ENCODE measurements at regions not wholly inside any gene's neighbourhood (a gene's known extent, or its start where the extent isn't known, plus 50 kb on each side); places are given as distances from the start of the nearest gene placed in this dataset.

DNA sequence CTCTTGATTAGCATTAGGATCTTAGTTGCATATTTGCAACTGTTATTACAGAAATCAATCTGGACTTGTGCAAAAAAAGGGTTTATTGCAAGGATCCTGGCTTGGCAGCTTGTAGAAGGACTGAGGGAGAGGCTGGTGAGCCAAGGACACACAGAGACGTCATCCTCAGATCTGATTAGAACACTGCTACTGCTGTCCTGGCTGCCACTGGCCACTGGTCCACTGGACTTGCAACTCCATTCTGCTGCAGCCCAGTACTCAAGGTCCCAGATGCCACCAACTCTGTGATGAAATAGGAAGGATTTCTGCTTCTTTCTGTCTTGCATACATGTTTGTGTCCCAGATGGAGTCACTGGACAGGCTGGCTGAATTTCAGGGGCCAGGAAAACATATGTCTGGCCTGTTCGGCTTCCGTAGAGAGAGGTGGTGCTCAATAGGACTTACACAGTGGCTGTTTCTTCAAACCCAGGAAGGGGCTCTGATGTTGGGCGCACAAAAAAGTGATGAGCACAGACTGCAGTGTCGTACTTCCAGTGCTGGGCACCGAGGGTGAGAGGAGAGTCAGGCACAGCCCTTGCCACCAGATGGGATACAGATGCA, 68.9 kb upstream of the SH3PXD2B start:
- Histone ChIP-seq H3K27me3 (ENCODE audit: low read depth, low read length) (peaks cover 28% of the 10 kb centered on the region), H4K20me1 (ENCODE audit: insufficient read depth, low read length) (no peaks in the 10 kb centered on the region)
- TF ChIP-seq, protein P1, sequence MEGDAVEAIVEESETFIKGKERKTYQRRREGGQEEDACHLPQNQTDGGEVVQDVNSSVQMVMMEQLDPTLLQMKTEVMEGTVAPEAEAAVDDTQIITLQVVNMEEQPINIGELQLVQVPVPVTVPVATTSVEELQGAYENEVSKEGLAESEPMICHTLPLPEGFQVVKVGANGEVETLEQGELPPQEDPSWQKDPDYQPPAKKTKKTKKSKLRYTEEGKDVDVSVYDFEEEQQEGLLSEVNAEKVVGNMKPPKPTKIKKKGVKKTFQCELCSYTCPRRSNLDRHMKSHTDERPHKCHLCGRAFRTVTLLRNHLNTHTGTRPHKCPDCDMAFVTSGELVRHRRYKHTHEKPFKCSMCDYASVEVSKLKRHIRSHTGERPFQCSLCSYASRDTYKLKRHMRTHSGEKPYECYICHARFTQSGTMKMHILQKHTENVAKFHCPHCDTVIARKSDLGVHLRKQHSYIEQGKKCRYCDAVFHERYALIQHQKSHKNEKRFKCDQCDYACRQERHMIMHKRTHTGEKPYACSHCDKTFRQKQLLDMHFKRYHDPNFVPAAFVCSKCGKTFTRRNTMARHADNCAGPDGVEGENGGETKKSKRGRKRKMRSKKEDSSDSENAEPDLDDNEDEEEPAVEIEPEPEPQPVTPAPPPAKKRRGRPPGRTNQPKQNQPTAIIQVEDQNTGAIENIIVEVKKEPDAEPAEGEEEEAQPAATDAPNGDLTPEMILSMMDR (IDR thresholded peaks at IDR 0.05; ENCODE audit: low read depth, low read length), result no peak
- no peak for TF ChIP-seq EZH2phosphoT487 (IDR thresholded peaks at IDR 0.05; ENCODE audit: low read depth)

DNA sequence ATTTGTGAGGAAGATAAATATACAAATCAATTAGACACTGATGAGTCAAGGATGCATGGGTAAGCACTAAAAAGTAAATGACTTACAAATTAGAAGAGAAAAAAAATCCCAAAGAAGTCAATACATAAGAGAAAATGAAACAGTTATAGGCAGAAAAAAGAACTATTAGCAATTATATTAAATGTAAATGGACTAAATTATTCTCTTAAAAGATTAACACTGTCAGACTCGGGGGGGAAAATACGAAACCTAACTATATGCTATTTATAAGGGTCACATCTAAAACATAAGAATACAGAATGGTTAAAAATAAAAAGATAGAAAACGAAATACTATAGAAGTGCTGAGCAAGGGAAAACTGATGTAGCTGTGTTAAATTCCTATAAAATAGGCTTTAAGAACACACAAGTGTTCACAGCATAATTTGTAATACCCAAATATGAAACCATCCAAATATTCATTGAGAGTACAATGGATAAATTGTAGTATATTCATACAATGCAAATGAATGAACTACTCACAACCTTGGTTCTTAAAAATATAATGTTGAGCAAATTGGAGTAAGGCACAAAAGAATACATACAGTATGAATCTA, 67.1 kb upstream of the SH3PXD2B start:
- H4K20me1 ChIP-seq (ENCODE audit: insufficient read depth, low read length), result no peaks in the 10 kb centered on the region
- TF ChIP-seq, protein P1 (IDR thresholded peaks at IDR 0.05; ENCODE audit: low read depth, low read length), result no peak
- no peak for TF ChIP-seq EZH2phosphoT487 (IDR thresholded peaks at IDR 0.05; ENCODE audit: low read depth)

More for the DNA sequence above, 68.9 kb upstream of the SH3PXD2B start:
- no peak overlapping the region for H3K4me2 ChIP-seq (ENCODE audit: low read length)
- no peak overlapping the region for H3K27ac ChIP-seq (ENCODE audit: low read length)
- H2AFZ ChIP-seq (ENCODE audit: low read depth, low read length), result no peak overlapping the region
- H3K4me1 ChIP-seq (ENCODE audit: low read length), result no peaks in the 10 kb centered on the region
- H3K9ac ChIP-seq (ENCODE audit: low read length), result no peak overlapping the region
- H3K79me2 ChIP-seq (ENCODE audit: low read length), result no peaks in the 10 kb centered on the region
- H3K4me3 ChIP-seq (ENCODE audit: low read length), result no peak overlapping the region
- 0 out of 2 replicates have a peak, but pooled peaks cover 7% of the 10 kb centered on the region for H3K9me3 ChIP-seq (ENCODE audit: insufficient read depth, low read length)
- no peaks in the 10 kb centered on the region for H3K36me3 ChIP-seq (replicated peaks; ENCODE audit: low read depth, low read length)

DNA sequence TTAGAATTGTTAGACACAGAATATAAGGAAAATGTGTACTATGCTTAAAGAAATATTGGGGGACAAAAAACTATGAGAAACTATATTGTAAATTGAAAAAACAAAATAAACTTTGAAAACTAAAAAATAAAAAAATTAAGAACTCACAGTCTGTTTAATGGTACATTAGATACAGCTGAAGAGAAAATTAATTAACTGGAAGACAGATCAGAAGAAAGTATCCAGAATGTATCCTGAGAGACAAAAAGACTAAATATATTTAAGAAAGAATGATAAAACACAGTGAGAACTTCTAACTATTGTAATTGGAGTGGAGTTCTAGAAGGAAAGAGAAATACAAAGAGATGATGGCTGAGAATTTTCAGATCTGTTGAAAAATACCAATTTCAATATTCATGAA, 57.6 kb upstream of the SH3PXD2B start:
- TF ChIP-seq EZH2phosphoT487 (IDR thresholded peaks at IDR 0.05; ENCODE audit: low read depth), result no peak
- TF ChIP-seq, protein P1 (IDR thresholded peaks at IDR 0.05; ENCODE audit: low read depth, low read length), result no peak
- H3K27ac ChIP-seq (ENCODE audit: low read length), result no peak overlapping the region

More for the DNA sequence above, 67.1 kb upstream of the SH3PXD2B start:
- Histone ChIP-seq H3K27ac (ENCODE audit: low read length) (no peak overlapping the region), H3K27me3 (ENCODE audit: low read depth, low read length) (peaks cover 24% of the 10 kb centered on the region; the same call in 1 of the 2 replicates), H3K4me2 (ENCODE audit: low read length) (no peak overlapping the region), H3K4me3 (ENCODE audit: low read length) (no peak overlapping the region), H3K9me3 (ENCODE audit: insufficient read depth, low read length) (0 out of 2 replicates have a peak, but pooled peaks cover 7% of the 10 kb centered on the region), H2AFZ (ENCODE audit: low read depth, low read length) (no peak overlapping the region), H3K9ac (ENCODE audit: low read length) (no peak overlapping the region), H3K4me1 (ENCODE audit: low read length) (no peaks in the 10 kb centered on the region), H3K36me3 (replicated peaks; ENCODE audit: low read depth, low read length) (no peaks in the 10 kb centered on the region), H3K79me2 (ENCODE audit: low read length) (no peaks in the 10 kb centered on the region)

DNA sequence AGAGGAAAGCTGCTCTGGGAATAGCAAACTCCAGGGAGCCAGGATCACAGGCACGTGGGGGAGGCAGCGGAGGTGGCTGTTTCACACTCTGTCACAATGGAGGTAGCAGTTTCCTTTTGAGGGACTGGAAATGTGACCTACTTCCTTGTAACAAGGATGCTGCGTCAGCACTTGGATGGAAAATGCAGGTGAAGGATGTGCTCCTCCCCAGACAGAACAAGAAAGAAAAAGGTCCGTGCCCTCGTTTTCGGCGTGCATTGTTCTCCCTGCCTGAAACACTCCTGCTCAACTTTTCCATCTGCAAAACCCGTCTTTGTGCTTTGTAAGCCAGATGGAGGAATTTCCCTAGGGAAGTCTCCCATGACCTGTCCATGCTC, 55.1 kb upstream of the SH3PXD2B start:
- Histone ChIP-seq H3K9me3 (ENCODE audit: insufficient read depth, low read length) (peaks cover 8% of the 10 kb centered on the region; the same call in 1 of the 2 replicates), H3K79me2 (ENCODE audit: low read length) (no peaks in the 10 kb centered on the region), H3K9ac (ENCODE audit: low read length) (no peak overlapping the region), H3K27me3 (ENCODE audit: low read depth, low read length) (peaks cover 16% of the 10 kb centered on the region), H3K36me3 (replicated peaks; ENCODE audit: low read depth, low read length) (no peaks in the 10 kb centered on the region), H3K4me1 (ENCODE audit: low read length) (no peaks in the 10 kb centered on the region), H4K20me1 (ENCODE audit: insufficient read depth, low read length) (no peaks in the 10 kb centered on the region), H2AFZ (ENCODE audit: low read depth, low read length) (no peak overlapping the region), H3K4me3 (ENCODE audit: low read length) (no peak overlapping the region), H3K4me2 (ENCODE audit: low read length) (no peak overlapping the region), H3K27ac (ENCODE audit: low read length) (no peak overlapping the region)
- TF ChIP-seq, protein P1 (IDR thresholded peaks at IDR 0.05; ENCODE audit: low read depth, low read length), result no peak
- TF ChIP-seq EZH2phosphoT487 (IDR thresholded peaks at IDR 0.05; ENCODE audit: low read depth), result no peak

More for the DNA sequence above, 57.6 kb upstream of the SH3PXD2B start:
- no peak overlapping the region for H3K9ac ChIP-seq (ENCODE audit: low read length)
- H3K36me3 ChIP-seq (replicated peaks; ENCODE audit: low read depth, low read length), result no peaks in the 10 kb centered on the region
- H3K4me2 ChIP-seq (ENCODE audit: low read length), result no peak overlapping the region
- H3K4me3 ChIP-seq (ENCODE audit: low read length), result no peak overlapping the region
- H3K4me1 ChIP-seq (ENCODE audit: low read length), result no peaks in the 10 kb centered on the region
- H3K9me3 ChIP-seq (ENCODE audit: insufficient read depth, low read length), result peaks cover 8% of the 10 kb centered on the region; the same call in 1 of the 2 replicates
- no peak overlapping the region for H2AFZ ChIP-seq (ENCODE audit: low read depth, low read length)
- H4K20me1 ChIP-seq (ENCODE audit: insufficient read depth, low read length), result no peaks in the 10 kb centered on the region
- peaks cover 24% of the 10 kb centered on the region for H3K27me3 ChIP-seq (ENCODE audit: low read depth, low read length)
- no peaks in the 10 kb centered on the region for H3K79me2 ChIP-seq (ENCODE audit: low read length)
